NCI-H524 treated with DMSO at 0.1 percent for 48 hours (cell line): ENCODE measurements at regions not wholly inside any gene's neighbourhood (a gene's known extent, or its start where the extent isn't known, plus 50 kb on each side); places are given as distances from the start of the nearest gene placed in this dataset.
"Not testable (repeated sequence)": the region's sequence is repeated elsewhere in the genome, so short reads cannot be mapped to it uniquely, and the experiment has no call there.

ENCODE experiments used
- DNase-seq: peaks from one replicate; lab custom pipeline; 2025; lab: John Stamatoyannopoulos, UW

DNA sequence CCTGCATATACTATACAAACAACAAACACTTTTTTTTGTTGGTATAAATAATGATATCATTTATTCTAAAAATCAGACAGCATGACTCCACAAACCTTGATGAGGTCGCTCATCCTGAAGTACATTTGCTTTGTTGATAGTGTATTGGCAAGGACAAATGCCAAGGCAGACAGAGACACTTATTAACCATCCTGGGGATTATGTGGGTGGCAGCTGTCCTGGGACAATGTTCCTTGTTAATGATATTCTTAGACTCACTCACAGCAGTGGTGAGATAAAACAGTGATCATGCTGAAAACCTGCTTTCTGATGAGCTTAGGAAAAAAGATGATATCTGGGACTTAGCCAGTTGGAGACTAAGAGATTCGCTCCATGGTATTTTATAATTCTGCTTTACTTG is 85.4 kb upstream of the OGFRL1 start:
- no peak for DNase-seq

GRCh38 chr6:71204741-71205140 is 83.9 kb upstream of the OGFRL1 start:
- no peak for DNase-seq

- DNase-seq: no peak
These were observed 83.2 kb upstream of the OGFRL1 start for GRCh38 chr6:71205336-71205956.

- DNase-seq: no peak
These were observed 82.5 kb upstream of the OGFRL1 start for GRCh38 chr6:71206089-71206488.

DNA sequence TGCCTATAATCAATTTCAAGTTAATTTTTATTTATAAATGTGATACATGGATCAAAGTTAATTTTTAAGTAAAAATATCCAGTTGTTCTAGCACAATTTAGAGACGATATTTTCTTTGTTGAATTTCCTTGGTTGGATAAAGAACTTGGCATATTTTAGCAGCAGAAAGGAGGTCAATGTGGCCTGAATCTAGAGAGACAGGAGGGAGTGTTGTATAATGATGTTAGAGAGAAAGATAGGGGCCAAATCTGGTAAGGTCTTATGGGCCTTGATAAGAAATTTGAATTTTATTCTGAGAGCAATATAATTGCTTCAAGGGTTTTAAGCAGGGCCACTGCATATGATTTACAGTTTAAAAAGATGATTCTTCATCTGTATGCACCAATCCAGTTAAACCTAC is 79.4 kb upstream of the OGFRL1 start:
- no peak for DNase-seq

DNA sequence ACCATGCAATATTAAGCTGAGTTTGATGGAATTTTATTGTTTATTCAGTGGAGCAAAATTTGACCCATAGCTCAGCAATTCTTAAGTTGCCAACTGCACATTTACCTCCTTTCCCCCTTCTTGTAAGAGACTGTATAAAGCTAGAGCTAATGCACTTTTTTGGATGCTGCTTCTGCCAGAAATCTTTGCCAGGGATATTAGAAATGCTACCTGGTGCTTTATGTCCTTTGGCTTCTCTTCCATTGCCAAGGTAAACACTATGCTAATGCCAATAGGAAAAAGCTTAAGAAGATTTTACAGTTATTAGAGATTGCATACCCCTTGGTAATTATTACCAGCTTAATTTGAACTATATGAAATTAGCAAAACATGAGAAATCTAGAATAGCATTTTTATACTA is 79.0 kb upstream of the OGFRL1 start:
- no peak for DNase-seq

DNA sequence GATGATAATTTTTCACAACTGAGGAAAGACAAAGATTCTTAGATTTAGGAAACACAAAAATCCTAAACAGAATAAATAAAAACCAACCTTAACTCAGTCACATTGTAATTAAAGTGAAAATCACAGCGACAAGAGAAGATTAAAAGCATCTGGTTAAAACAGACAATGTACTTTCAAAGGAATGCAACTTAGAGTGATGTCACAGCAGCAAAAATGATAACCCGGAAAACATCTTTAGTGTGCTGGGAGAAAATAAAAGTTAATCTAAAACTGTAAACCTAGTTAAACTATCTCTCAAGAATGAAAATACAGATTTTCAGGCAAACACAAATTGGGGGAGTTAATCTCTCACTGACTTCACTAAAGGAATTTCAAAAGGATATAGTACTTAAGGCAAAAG is 76.8 kb upstream of the OGFRL1 start:
- DNase-seq: no peak

GRCh38 chr6:71220466-71220865 is 68.1 kb upstream of the OGFRL1 start:
- DNase-seq: no peak

- DNase-seq: no peak
These were observed 65.9 kb upstream of the OGFRL1 start for GRCh38 chr6:71222671-71223070.

GRCh38 chr6:71224011-71224410 is 64.6 kb upstream of the OGFRL1 start:
- DNase-seq: no peak

GRCh38 chr6:71226151-71226550 is 62.5 kb upstream of the OGFRL1 start:
- no peak for DNase-seq

GRCh38 chr6:71228461-71229041 is 60.1 kb upstream of the OGFRL1 start:
- DNase-seq: no peak

- DNase-seq: no peak
These were observed 59.1 kb upstream of the OGFRL1 start for GRCh38 chr6:71229477-71229876.

DNA sequence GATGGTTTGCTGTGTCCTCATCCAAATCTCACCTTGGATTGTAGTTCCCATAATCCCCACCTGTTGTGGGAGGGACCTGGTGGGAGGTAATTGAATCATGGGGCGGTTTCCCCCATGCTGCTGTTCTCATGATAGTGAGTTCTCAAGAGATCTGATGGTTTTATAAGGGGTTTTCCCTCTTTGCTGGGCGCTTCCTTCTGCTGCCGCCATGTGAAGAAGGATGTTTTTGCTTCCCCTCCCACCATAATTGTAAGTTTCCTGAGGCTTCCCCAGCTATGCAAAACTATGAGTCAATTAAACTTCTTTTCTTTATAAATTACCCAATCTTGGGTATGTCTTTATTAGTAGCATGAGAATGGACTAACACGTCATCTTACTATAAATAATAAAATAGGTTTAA is 55.7 kb upstream of the OGFRL1 start:
- DNase-seq: not testable (repeated sequence)

- DNase-seq: no peak
These were observed 51.6 kb upstream of the OGFRL1 start for GRCh38 chr6:71236926-71237434.

DNA sequence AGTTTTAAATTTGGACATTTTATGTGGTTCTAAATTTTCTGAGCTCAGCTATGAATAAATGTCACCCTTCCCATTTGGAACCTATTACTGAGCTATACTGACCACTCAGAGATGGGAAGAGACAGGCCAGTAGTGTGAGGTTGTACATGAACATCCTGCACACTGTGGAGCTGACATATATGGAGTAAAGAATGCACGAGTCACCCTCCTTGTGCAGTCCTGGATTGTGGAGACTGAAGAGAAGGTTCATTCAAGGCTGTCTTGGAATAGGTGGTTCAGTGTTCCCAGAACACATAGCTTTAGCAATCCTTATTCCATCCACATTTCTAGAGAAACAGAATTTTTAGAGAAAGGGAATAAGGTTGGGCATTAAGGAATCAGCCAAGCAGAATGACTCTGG is 50.3 kb upstream of the OGFRL1 start:
- no peak for DNase-seq
